DOHH2 (cell line): ENCODE measurements at regions not wholly inside any gene's neighbourhood (a gene's known extent, or its start where the extent isn't known, plus 50 kb on each side); places are given as distances from the start of the nearest gene placed in this dataset.

Experiments
- H3F3A ChIP-seq: fragments of 200-600 bp; sonication (generic), shearing (Covaris generic); 2 replicates; pipeline ENCODE4 v1.6.0; 2016; ENCODE audit warnings: antibody characterized with exemption, mild to moderate bottlenecking; ENCODE audit not compliant: control insufficient read depth, insufficient read depth
- H3K27ac ChIP-seq: fragments of 200-600 bp; sonication (generic); 2 replicates; pipeline ENCODE4 v1.5.1; 2014; ENCODE audit warnings: low read depth, mild to moderate bottlenecking, low read length, moderate library complexity
- H3K27me3 ChIP-seq: fragments of 200-600 bp; sonication (generic); 2 replicates; pipeline ENCODE4 v1.6.1; 2014; ENCODE audit warnings: mild to moderate bottlenecking, low read length, mixed read lengths; ENCODE audit not compliant: control insufficient read depth
- H3K36me3 ChIP-seq: fragments of 200-600 bp; sonication (generic); 2 replicates; pipeline ENCODE4 v1.6.1; 2014; ENCODE audit warnings: mild to moderate bottlenecking, low read length, moderate library complexity, mixed read lengths; ENCODE audit not compliant: control insufficient read depth
- H3K4me1 ChIP-seq: fragments of 200-600 bp; sonication (generic); 2 replicates; pipeline ENCODE4 v1.6.1; 2014; ENCODE audit warnings: mild to moderate bottlenecking, low read length, mixed read lengths; ENCODE audit not compliant: control insufficient read depth
- H3K4me2 ChIP-seq: fragments of 200-600 bp; sonication (generic); 2 replicates; pipeline ENCODE4 v1.6.0; 2014; ENCODE audit warnings: mild to moderate bottlenecking, low read length, moderate library complexity
- H3K4me3 ChIP-seq: fragments of 200-600 bp; sonication (generic); 2 replicates; pipeline ENCODE4 v1.5.1; 2014; ENCODE audit warnings: mild to moderate bottlenecking, low read length, mixed read lengths
- H3K79me2 ChIP-seq: fragments of 200-600 bp; sonication (generic); 2 replicates; pipeline ENCODE4 v1.6.1; 2014; ENCODE audit warnings: mild to moderate bottlenecking, low read length, mixed read lengths; ENCODE audit not compliant: control insufficient read depth
- H3K9me2 ChIP-seq: fragments of 200-600 bp; sonication (generic); replicated peaks from 2 replicates; pipeline ENCODE4 v1.6.1; 2014; ENCODE audit warnings: mild to moderate bottlenecking, low read length, mixed read lengths; ENCODE audit not compliant: control insufficient read depth
- H3K9me3 ChIP-seq: fragments of 200-600 bp; sonication (generic); 2 replicates; pipeline ENCODE4 v1.6.1; 2014; ENCODE audit warnings: antibody characterized with exemption, low read length, mixed read lengths; ENCODE audit not compliant: control insufficient read depth, insufficient read depth
- H4K20me1 ChIP-seq: fragments of 200-600 bp; sonication (generic); 2 replicates; pipeline ENCODE4 v1.6.0; 2014; ENCODE audit warnings: low read depth, mild to moderate bottlenecking, antibody characterized with exemption, low read length, moderate library complexity; ENCODE audit not compliant: control insufficient read depth, insufficient read depth
- CTCF ChIP-seq: fragments of 200-600 bp; sonication (generic); IDR thresholded peaks from one replicate; pipeline ENCODE4 v1.5.1; 2014; ENCODE audit warnings: antibody characterized with exemption, mild to moderate bottlenecking, low read depth, low read length; ENCODE audit not compliant: poor library complexity, severe bottlenecking
- EZH2phosphoT487 ChIP-seq: fragments of 200-600 bp; sonication (generic); IDR thresholded peaks from 2 replicates; pipeline ENCODE4 v1.6.1; 2017; ENCODE audit warnings: borderline replicate concordance, mild to moderate bottlenecking, antibody characterized with exemption, low read length, moderate library complexity, mixed read lengths

DNA sequence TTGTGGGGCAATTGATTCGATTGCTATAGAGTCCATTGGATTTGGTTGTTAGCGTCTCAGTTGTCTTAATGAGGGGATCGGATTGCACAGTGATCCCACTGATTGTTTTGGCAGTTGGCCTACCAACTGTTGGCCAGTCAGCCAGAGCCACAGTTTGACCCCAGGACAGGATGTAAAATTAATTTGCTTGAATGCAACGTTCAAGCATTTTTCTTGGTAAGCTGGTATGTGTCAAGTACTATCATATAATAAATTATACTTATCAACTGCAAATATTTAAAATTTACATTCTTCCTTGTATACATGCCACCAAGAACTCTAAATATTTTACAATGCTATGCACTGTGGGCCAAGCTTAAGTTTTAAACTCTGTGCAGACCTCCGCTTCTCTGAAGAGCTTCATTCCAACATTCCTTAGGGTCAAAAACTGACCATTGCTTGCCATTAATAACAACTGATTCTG is 80.4 kb upstream of the OSMR start:
- TF ChIP-seq CTCF = no peak
- no peak for TF ChIP-seq EZH2phosphoT487
- Histone ChIP-seq H3K4me1 (no peaks in the 10 kb centered on the region), H3K9me3 (no peaks in the 10 kb centered on the region), H3K4me3 (no peak overlapping the region), H3K9me2 (no peaks in the 10 kb centered on the region), H4K20me1 (no peaks in the 10 kb centered on the region), H3K36me3 (no peaks in the 10 kb centered on the region), H3K79me2 (no peaks in the 10 kb centered on the region), H3K27ac (no peak overlapping the region), H3F3A (no peaks in the 10 kb centered on the region), H3K27me3 (no peaks in the 10 kb centered on the region), H3K4me2 (no peak overlapping the region)

DNA sequence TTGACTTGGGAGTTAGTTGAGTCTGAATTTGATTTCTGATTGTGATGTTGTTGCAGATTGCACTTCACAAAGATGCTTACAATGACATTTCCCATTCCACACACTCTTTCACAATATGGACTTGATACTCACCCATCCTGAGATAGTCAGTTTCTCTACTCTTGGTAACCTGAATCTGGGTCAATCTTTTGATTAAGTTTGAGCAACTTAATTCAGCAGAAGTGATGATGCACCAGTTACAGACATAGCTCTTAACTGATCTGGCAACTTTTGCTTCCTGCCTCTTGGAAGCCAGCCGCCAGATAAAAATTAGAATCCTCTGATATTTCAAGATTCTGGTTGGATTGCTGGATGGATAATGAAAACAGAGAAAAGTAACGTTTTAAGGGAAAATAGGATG is 79.7 kb upstream of the OSMR start:
- TF ChIP-seq EZH2phosphoT487 (no peak), CTCF (no peak)

DNA sequence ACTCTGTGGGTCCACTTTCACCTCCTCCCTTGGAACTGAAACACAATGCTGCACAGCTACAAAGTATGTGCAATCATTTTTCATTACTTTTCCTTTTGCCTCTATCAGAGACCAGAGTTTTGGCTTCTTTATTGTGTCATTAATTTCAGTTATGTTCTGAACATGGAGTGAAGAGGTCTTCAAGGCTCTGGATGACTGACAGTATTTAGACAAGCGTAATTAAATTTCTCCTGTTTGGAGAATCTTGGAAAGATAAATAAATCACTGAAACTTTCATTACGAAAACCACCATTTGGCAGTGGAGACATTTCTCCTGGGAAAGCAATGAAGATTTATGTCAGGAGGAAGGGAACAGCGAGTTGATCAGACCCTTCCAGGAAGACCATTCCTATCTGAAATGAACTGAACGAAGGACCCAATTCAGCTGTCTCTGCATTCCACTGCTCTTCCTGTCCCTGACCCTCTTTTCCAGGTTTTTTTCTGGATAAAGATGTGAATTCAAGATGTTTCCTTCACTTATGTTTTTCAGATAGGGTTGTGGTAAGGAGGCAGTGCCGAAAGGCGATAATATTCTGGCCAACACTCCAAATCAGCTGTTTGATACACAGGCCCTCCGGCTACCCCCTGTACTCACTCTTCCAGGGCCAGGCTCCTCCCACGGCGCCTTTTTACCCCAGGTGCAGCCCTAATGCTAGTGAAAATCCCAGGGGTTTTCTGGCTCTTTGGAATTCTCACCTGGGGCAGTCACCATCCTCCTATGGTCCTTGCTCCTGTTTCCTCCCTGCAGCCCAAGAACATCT is 77.2 kb upstream of the OSMR start:
- Histone ChIP-seq H3K9me2 (no peaks in the 10 kb centered on the region), H4K20me1 (no peaks in the 10 kb centered on the region), H3K36me3 (no peaks in the 10 kb centered on the region), H3K4me3 (no peak overlapping the region), H3K79me2 (no peaks in the 10 kb centered on the region), H3F3A (no peaks in the 10 kb centered on the region), H3K4me1 (no peaks in the 10 kb centered on the region), H3K27ac (no peak overlapping the region), H3K4me2 (no peak overlapping the region), H3K27me3 (no peaks in the 10 kb centered on the region), H3K9me3 (no peaks in the 10 kb centered on the region)
- TF ChIP-seq CTCF (no peak), EZH2phosphoT487 (no peak)

More for the DNA sequence above, 79.7 kb upstream of the OSMR start:
- Histone ChIP-seq H3K4me3 (no peak overlapping the region), H3K36me3 (no peaks in the 10 kb centered on the region), H3K4me2 (no peak overlapping the region), H3K79me2 (no peaks in the 10 kb centered on the region), H3K9me3 (no peaks in the 10 kb centered on the region), H3K9me2 (no peaks in the 10 kb centered on the region), H3K27ac (no peak overlapping the region), H4K20me1 (no peaks in the 10 kb centered on the region), H3K4me1 (no peaks in the 10 kb centered on the region), H3F3A (no peaks in the 10 kb centered on the region), H3K27me3 (no peaks in the 10 kb centered on the region)
